ENCODE measurements at regions not wholly inside any gene's neighbourhood (a gene's known extent, or its start where the extent isn't known, plus 50 kb on each side); places are given as distances from the start of the nearest gene placed in this dataset.
"Not testable (repeated sequence)": the region's sequence is repeated elsewhere in the genome, so short reads cannot be mapped to it uniquely, and the experiment has no call there.

DNA sequence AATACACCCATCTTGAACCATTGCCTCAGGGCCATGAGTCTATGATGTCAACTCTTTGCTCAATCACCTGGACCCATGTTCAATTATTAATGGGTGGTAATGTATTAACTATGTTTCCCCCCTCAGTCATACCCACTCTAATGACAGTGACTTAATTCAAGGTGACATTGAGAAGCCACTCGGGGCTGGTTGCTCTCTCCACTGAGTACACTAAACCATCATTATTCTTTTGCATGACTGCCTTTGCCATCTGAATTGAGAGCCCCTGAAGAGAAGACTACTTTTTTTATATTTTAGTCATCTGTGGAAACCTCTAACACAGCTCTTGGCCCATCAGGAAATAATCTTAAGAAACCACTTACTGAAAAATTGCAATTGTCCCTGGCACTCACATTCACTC is 139.2 kb upstream of the SOX21 start:
- WGBS, 2 donors: 63 to 79% methylated on average over 1 of the region's 1 CpG
- TF ChIP-seq, protein P1, sequence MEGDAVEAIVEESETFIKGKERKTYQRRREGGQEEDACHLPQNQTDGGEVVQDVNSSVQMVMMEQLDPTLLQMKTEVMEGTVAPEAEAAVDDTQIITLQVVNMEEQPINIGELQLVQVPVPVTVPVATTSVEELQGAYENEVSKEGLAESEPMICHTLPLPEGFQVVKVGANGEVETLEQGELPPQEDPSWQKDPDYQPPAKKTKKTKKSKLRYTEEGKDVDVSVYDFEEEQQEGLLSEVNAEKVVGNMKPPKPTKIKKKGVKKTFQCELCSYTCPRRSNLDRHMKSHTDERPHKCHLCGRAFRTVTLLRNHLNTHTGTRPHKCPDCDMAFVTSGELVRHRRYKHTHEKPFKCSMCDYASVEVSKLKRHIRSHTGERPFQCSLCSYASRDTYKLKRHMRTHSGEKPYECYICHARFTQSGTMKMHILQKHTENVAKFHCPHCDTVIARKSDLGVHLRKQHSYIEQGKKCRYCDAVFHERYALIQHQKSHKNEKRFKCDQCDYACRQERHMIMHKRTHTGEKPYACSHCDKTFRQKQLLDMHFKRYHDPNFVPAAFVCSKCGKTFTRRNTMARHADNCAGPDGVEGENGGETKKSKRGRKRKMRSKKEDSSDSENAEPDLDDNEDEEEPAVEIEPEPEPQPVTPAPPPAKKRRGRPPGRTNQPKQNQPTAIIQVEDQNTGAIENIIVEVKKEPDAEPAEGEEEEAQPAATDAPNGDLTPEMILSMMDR (IDR thresholded peaks at IDR 0.05): no peak
- TF ChIP-seq POLR2A (IDR thresholded peaks at IDR 0.05): no peak
- TF ChIP-seq EP300 (IDR thresholded peaks at IDR 0.05): peak in 1 of 2 donors; percentile 8
- Histone ChIP-seq H3K4me1 (no peaks in the 10 kb centered on the region), H3K36me3 (no peaks in the 10 kb centered on the region), H3K27me3 (no peaks in the 10 kb centered on the region), H3K27ac (no peak overlapping the region), H3K4me3 (no peak overlapping the region), H3K9me3 (no peaks in the 10 kb centered on the region)
- DNase-seq (ENCODE audit: low spot score in 2 of 2): no peak

DNA sequence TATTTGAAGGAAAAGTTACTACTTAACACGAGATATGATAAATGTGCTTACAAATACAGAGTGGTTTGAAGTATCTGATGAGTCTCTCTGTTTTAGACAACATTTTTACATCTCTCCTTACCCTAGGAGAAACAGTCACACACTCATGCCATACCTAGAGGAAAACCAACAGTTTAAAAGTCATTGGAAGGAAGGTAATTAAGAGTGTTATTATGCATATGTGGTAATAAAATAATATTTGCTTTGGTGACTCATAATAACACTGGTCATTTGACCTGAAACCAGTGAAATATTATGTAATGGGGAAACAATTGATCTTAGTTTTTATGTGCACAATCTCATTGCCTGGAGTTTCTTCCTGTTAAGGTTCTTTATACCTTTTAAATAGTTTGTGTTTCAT is 136.9 kb upstream of the SOX21 start:
- H3K27ac ChIP-seq: no peak overlapping the region
- no peaks in the 10 kb centered on the region for H3K4me1 ChIP-seq
- H3K27me3 ChIP-seq: no peaks in the 10 kb centered on the region
- TF ChIP-seq EP300 (IDR thresholded peaks at IDR 0.05): no peak
- TF ChIP-seq, protein P1 (IDR thresholded peaks at IDR 0.05): no peak
- no peak for TF ChIP-seq POLR2A (IDR thresholded peaks at IDR 0.05)
- H3K4me3 ChIP-seq: no peak overlapping the region
- no peaks in the 10 kb centered on the region for H3K9me3 ChIP-seq
- H3K36me3 ChIP-seq: no peaks in the 10 kb centered on the region
- DNase-seq (ENCODE audit: low spot score in 2 of 2): no peak
- 42 to 50% methylated on average over 1 of the region's 1 CpG for WGBS, 2 donors

DNA sequence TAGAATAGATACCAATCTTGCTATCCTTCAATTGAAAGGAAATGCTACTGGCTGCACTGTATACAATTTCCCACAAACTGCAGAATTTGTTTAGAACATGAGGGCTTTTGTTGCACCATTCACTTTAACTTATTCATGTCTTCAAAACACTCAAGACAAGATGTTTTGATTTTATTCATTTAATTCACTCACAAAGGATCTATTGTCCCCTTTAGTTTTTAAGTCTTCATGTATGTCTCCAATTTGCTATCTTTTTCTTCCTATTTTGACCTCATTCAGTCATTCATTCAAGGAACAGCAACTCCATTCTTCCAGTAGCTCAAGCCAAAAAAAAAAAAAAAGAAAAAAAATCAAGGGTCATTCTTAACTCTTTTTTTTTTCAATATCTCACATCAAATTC is 130.6 kb upstream of the SOX21 start:
- Histone ChIP-seq H3K9me3 (no peaks in the 10 kb centered on the region), H3K27ac (no peak overlapping the region), H3K4me3 (no peak overlapping the region), H3K4me1 (no peaks in the 10 kb centered on the region), H3K36me3 (no peaks in the 10 kb centered on the region), H3K27me3 (no peaks in the 10 kb centered on the region)
- DNase-seq (ENCODE audit: low spot score in 2 of 2): no peak
- TF ChIP-seq EP300 (IDR thresholded peaks at IDR 0.05): no peak
- TF ChIP-seq, protein P1 (IDR thresholded peaks at IDR 0.05): no peak
- no peak for TF ChIP-seq POLR2A (IDR thresholded peaks at IDR 0.05)

DNA sequence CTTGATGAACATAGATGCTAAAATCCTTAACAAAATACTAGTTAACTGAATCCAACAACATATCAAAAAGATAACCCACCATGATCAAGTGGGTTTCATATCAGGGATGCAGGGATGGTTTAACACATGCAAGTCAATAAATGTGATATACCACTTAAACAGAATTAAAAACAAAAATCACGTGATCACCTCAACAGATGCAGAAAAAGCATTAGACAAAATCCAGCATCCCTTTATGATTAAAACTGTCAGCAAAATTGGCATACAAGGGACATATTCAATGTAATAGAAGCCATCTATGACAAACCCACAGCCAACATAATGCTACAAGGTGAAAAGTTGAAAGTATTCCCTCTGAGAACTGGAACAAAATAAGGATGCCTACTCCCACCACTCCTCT is 124.7 kb upstream of the SOX21 start:
- WGBS, 2 donors: 84 to 100% methylated on average over 1 of the region's 1 CpG
- not testable (repeated sequence) for H3K36me3 ChIP-seq; H3K4me3 ChIP-seq; H3K9me3 ChIP-seq; DNase-seq (ENCODE audit: low spot score in 2 of 2); H3K4me1 ChIP-seq; H3K27ac ChIP-seq; H3K27me3 ChIP-seq

DNA sequence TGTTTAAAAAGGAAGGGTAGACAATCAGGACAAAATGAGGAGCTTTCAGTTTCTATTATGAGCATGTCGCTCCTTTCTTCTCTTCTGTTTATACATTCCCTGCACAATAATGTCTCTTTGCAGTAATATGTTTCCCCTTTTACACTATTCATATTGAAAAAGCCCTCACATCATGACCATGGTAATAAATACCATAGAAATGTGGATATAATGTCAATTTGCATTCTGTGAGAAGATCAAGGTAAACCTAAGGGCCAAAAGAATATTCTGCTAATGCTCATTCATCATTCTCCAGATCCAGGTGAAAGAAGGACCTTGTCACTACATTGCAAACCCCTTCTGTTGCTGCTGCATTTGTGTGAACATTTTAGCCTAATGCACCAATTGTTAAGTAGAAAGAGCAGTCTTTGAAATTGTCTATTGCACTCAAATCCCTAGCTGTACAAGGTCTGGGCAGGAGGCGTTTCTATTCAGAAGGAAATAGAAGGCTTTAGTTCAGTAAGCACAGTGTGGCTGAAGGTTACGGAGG is 117.6 kb upstream of the SOX21 start:
- H3K36me3 ChIP-seq: no peaks in the 10 kb centered on the region
- TF ChIP-seq EP300 (IDR thresholded peaks at IDR 0.05) (no peak), POLR2A (IDR thresholded peaks at IDR 0.05) (no peak)
- TF ChIP-seq, protein P1 (IDR thresholded peaks at IDR 0.05): no peak
- no peak overlapping the region for H3K27ac ChIP-seq
- DNase-seq (ENCODE audit: low spot score in 2 of 2): no peak
- WGBS, 2 donors: 67 to 80% methylated on average over 3 of the region's 3 CpGs
- H3K27me3 ChIP-seq: no peaks in the 10 kb centered on the region
- no peak overlapping the region for H3K4me3 ChIP-seq
- no peaks in the 10 kb centered on the region for H3K9me3 ChIP-seq
- H3K4me1 ChIP-seq: peaks cover 0 to 6% (median 0%) of the 10 kb centered on the region in 4 donors
